WI38 (cell line): ENCODE measurements at regions not wholly inside any gene's neighbourhood (a gene's known extent, or its start where the extent isn't known, plus 50 kb on each side); places are given as distances from the start of the nearest gene placed in this dataset.

ENCODE experiments used
- H3K4me3 ChIP-seq: 2 replicates; pipeline ENCODE4 v1.5.1; 2011; ENCODE audit warnings: low read depth, mild to moderate bottlenecking, control low read depth, low read length
- CTCF ChIP-seq: IDR thresholded peaks from 2 replicates; pipeline ENCODE4 v1.5.1; 2012; ENCODE audit warnings: low read depth, mild to moderate bottlenecking, control low read depth, low read length

- TF ChIP-seq CTCF, result no peak
- no peak overlapping the region for H3K4me3 ChIP-seq
Observed at GRCh38 chr9:99730062-99730461, 91.6 kb upstream of the NR4A3 start.

- no peak for TF ChIP-seq CTCF
Observed at GRCh38 chr9:99731950-99732349, 89.7 kb upstream of the NR4A3 start.

GRCh38 chr9:99732715-99733114 is 89.0 kb upstream of the NR4A3 start:
- no peak overlapping the region for H3K4me3 ChIP-seq
- TF ChIP-seq CTCF, result no peak

More at GRCh38 chr9:99731950-99732349, 89.7 kb upstream of the NR4A3 start:
- H3K4me3 ChIP-seq, result no peak overlapping the region

GRCh38 chr9:99735041-99735440 is 86.6 kb upstream of the NR4A3 start:
- no peak for TF ChIP-seq CTCF
- H3K4me3 ChIP-seq, result no peak overlapping the region

GRCh38 chr9:99736291-99736690 is 85.4 kb upstream of the NR4A3 start:
- TF ChIP-seq CTCF, result no peak
- H3K4me3 ChIP-seq, result no peak overlapping the region

GRCh38 chr9:99737649-99738048 is 84.0 kb upstream of the NR4A3 start:
- H3K4me3 ChIP-seq, result no peak overlapping the region
- TF ChIP-seq CTCF, result no peak

GRCh38 chr9:99743006-99743405 is 78.7 kb upstream of the NR4A3 start:
- no peak overlapping the region for H3K4me3 ChIP-seq
- no peak for TF ChIP-seq CTCF
